Activated T-cell treated with anti-CD3 and anti-CD28 coated beads, Interleukin-2, amount 50 U/mL, for 4 hours (primary cell): ENCODE measurements at regions not wholly inside any gene's neighbourhood (a gene's known extent, or its start where the extent isn't known, plus 50 kb on each side); places are given as distances from the start of the nearest gene placed in this dataset.

ENCODE experiments used
- ATAC-seq, 2 donors: fragments of 200-7000 bp; cut with Tn5 transposase; one replicate each; pipeline ENCODE4 v1.10.0; 2021
- DNase-seq: peaks from one replicate; pipeline ENCODE4 v3.0.0-alpha.2; 2020
- H3K27me3 Mint-ChIP-seq: one replicate; pipeline ENCODE4 v1.8.0; 2021; ENCODE audit warnings: low read depth, mixed read lengths
- H3K36me3 Mint-ChIP-seq: one replicate; pipeline ENCODE4 v1.8.0; 2022; ENCODE audit warnings: mixed read lengths; ENCODE audit not compliant: insufficient read depth
- H3K4me1 Mint-ChIP-seq: one replicate; pipeline ENCODE4 v1.8.0; 2021; ENCODE audit warnings: low read depth, mixed read lengths
- H3K4me3 Mint-ChIP-seq: one replicate; pipeline ENCODE4 v1.8.0; 2021; ENCODE audit warnings: mild to moderate bottlenecking, moderate library complexity, mixed read lengths
- H3K9me3 Mint-ChIP-seq: one replicate; pipeline ENCODE4 v1.8.0; 2021; ENCODE audit warnings: mixed read lengths

GRCh38 chrX:867966-868647 is 237.5 kb downstream of the SHOX start:
- H3K36me3 Mint-ChIP-seq: no peaks in the 10 kb centered on the region
- H3K9me3 Mint-ChIP-seq: peaks cover 7% of the 10 kb centered on the region
- no peaks in the 10 kb centered on the region for H3K27me3 Mint-ChIP-seq
- H3K4me1 Mint-ChIP-seq: no peaks in the 10 kb centered on the region
- no peak for ATAC-seq
- DNase-seq: no peak
- no peak overlapping the region for H3K4me3 Mint-ChIP-seq

GRCh38 chrX:867502-867901 is 236.9 kb downstream of the SHOX start:
- H3K36me3 Mint-ChIP-seq: no peaks in the 10 kb centered on the region
- no peak overlapping the region for H3K4me3 Mint-ChIP-seq
- peaks cover 7% of the 10 kb centered on the region for H3K9me3 Mint-ChIP-seq
- H3K4me1 Mint-ChIP-seq: no peaks in the 10 kb centered on the region
- ATAC-seq (no peak), DNase-seq (no peak)
- H3K27me3 Mint-ChIP-seq: no peaks in the 10 kb centered on the region

- H3K9me3 Mint-ChIP-seq: no peaks in the 10 kb centered on the region
- no peaks in the 10 kb centered on the region for H3K36me3 Mint-ChIP-seq
- H3K27me3 Mint-ChIP-seq: no peaks in the 10 kb centered on the region
- no peaks in the 10 kb centered on the region for H3K4me1 Mint-ChIP-seq
- ATAC-seq: no peak
- H3K4me3 Mint-ChIP-seq: no peak overlapping the region
- DNase-seq: no peak
Measured at GRCh38 chrX:866441-866990, 235.9 kb downstream of the SHOX start.

GRCh38 chrX:865422-865821 is 234.8 kb downstream of the SHOX start:
- no peaks in the 10 kb centered on the region for H3K27me3 Mint-ChIP-seq
- no peaks in the 10 kb centered on the region for H3K36me3 Mint-ChIP-seq
- no peaks in the 10 kb centered on the region for H3K4me1 Mint-ChIP-seq
- H3K9me3 Mint-ChIP-seq: no peaks in the 10 kb centered on the region
- DNase-seq (no peak), ATAC-seq (no peak)
- H3K4me3 Mint-ChIP-seq: no peak overlapping the region

- Mint-ChIP-seq H3K9me3 (peaks cover 9% of the 10 kb centered on the region), H3K27me3 (no peaks in the 10 kb centered on the region), H3K4me3 (no peak overlapping the region), H3K36me3 (no peaks in the 10 kb centered on the region), H3K4me1 (no peaks in the 10 kb centered on the region)
- ATAC-seq (no peak), DNase-seq (no peak)
Measured at GRCh38 chrX:861921-862320, 231.3 kb downstream of the SHOX start.

- no peak overlapping the region for H3K4me3 Mint-ChIP-seq
- DNase-seq: no peak
- no peaks in the 10 kb centered on the region for H3K36me3 Mint-ChIP-seq
Measured at GRCh38 chrX:861340-861890, 230.8 kb downstream of the SHOX start.

GRCh38 chrX:859329-859728 is 228.7 kb downstream of the SHOX start:
- Mint-ChIP-seq H3K4me3 (no peak overlapping the region), H3K4me1 (no peaks in the 10 kb centered on the region), H3K9me3 (peaks cover 9% of the 10 kb centered on the region), H3K36me3 (no peaks in the 10 kb centered on the region), H3K27me3 (no peaks in the 10 kb centered on the region)
- DNase-seq: no peak
- no peak for ATAC-seq

More at GRCh38 chrX:861340-861890, 230.8 kb downstream of the SHOX start:
- Mint-ChIP-seq H3K9me3 (peaks cover 9% of the 10 kb centered on the region), H3K4me1 (no peaks in the 10 kb centered on the region), H3K27me3 (no peaks in the 10 kb centered on the region)
- ATAC-seq: no peak

GRCh38 chrX:858542-859078 is 228.0 kb downstream of the SHOX start:
- no peaks in the 10 kb centered on the region for H3K36me3 Mint-ChIP-seq
- H3K9me3 Mint-ChIP-seq: peaks cover 9% of the 10 kb centered on the region
- no peak for ATAC-seq
- H3K27me3 Mint-ChIP-seq: no peaks in the 10 kb centered on the region
- no peaks in the 10 kb centered on the region for H3K4me1 Mint-ChIP-seq
- H3K4me3 Mint-ChIP-seq: no peak overlapping the region
- no peak for DNase-seq

- Mint-ChIP-seq H3K27me3 (peaks cover 3% of the 10 kb centered on the region), H3K36me3 (no peaks in the 10 kb centered on the region), H3K4me3 (no peak overlapping the region), H3K4me1 (no peaks in the 10 kb centered on the region), H3K9me3 (peaks cover 13% of the 10 kb centered on the region)
- DNase-seq (no peak), ATAC-seq (no peak)
Measured at GRCh38 chrX:857376-857775, 226.8 kb downstream of the SHOX start.

- H3K4me3 Mint-ChIP-seq: no peak overlapping the region
- no peak for DNase-seq
- ATAC-seq: no peak
- H3K4me1 Mint-ChIP-seq: no peaks in the 10 kb centered on the region
- no peaks in the 10 kb centered on the region for H3K36me3 Mint-ChIP-seq
- peaks cover 3% of the 10 kb centered on the region for H3K27me3 Mint-ChIP-seq
- peaks cover 13% of the 10 kb centered on the region for H3K9me3 Mint-ChIP-seq
Measured at GRCh38 chrX:856566-857290, 226.1 kb downstream of the SHOX start.

- Mint-ChIP-seq H3K9me3 (peaks cover 4% of the 10 kb centered on the region), H3K36me3 (no peaks in the 10 kb centered on the region), H3K4me1 (peaks cover 11% of the 10 kb centered on the region), H3K27me3 (peaks cover 3% of the 10 kb centered on the region), H3K4me3 (no peak overlapping the region)
- ATAC-seq: no peak
- no peak for DNase-seq
Measured at GRCh38 chrX:853304-853703, 222.7 kb downstream of the SHOX start.

- H3K9me3 Mint-ChIP-seq: peaks cover 4% of the 10 kb centered on the region
- ATAC-seq (no peak), DNase-seq (no peak)
- H3K4me1 Mint-ChIP-seq: peaks cover 11% of the 10 kb centered on the region
- H3K4me3 Mint-ChIP-seq: peak overlapping the region; percentile 24
- no peaks in the 10 kb centered on the region for H3K36me3 Mint-ChIP-seq
- H3K27me3 Mint-ChIP-seq: peaks cover 3% of the 10 kb centered on the region
Measured at GRCh38 chrX:850471-850916, 219.9 kb downstream of the SHOX start.

- H3K9me3 Mint-ChIP-seq: peaks cover 4% of the 10 kb centered on the region
- DNase-seq (no peak), ATAC-seq (no peak)
- no peak overlapping the region for H3K4me3 Mint-ChIP-seq
- no peaks in the 10 kb centered on the region for H3K36me3 Mint-ChIP-seq
- H3K27me3 Mint-ChIP-seq: peaks cover 3% of the 10 kb centered on the region
- peaks cover 11% of the 10 kb centered on the region for H3K4me1 Mint-ChIP-seq
Measured at GRCh38 chrX:848386-848785, 217.8 kb downstream of the SHOX start.

GRCh38 chrX:843306-843705 is 212.7 kb downstream of the SHOX start:
- H3K4me1 Mint-ChIP-seq: no peaks in the 10 kb centered on the region
- no peaks in the 10 kb centered on the region for H3K36me3 Mint-ChIP-seq
- H3K4me3 Mint-ChIP-seq: no peak overlapping the region
- no peak for DNase-seq
- no peaks in the 10 kb centered on the region for H3K27me3 Mint-ChIP-seq
- H3K9me3 Mint-ChIP-seq: no peaks in the 10 kb centered on the region
- no peak for ATAC-seq
